Middle frontal gyrus (tissue), 1 donor: ENCODE measurements at regions not wholly inside any gene's neighbourhood (a gene's known extent, or its start where the extent isn't known, plus 50 kb on each side); places are given as distances from the start of the nearest gene placed in this dataset.

ENCODE experiments used
- DNase-seq: peaks from one replicate; pipeline ENCODE4 v3.0.0-alpha.2; 2015; ENCODE audit warnings: low spot score; ENCODE audit errors: extremely low spot score

DNA sequence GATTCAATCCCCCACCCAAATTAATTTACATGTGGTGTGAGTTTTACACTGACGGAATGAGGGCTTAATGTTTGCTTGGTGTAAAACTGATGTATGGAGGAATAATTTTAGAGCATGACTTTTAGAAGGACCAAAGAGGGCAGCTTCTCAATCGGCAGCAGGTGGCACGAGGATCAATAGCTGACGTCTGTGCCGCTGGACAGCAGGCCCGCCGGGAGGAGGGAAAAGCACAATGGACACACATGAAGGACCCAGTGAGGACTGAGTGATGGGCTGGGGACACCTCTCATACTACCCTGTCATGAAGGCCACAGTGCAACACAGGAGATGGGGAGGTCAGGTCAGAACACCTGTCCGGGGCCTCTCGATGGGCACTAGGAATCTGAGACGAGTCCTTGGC, 61.4 kb upstream of the NSMCE3 start:
- DNase-seq: no peak

DNA sequence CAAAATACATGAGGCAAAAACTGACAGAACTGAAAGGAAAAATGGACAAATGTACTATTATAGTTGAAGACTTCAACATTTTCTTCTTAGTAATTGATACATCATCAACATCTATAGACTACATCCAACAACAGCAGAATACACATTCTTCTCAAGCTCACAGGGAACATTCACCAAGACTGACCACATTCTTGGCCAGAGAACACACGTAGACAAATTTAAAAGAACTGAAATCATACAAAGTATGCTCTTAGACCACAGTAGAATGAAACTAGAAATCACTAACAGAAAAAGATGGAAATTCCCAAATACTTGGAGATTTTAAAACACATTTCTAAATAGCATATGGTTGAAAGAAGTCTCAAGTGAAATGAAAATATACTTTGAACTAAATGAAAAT, 55.1 kb upstream of the NSMCE3 start:
- DNase-seq: no peak

DNA sequence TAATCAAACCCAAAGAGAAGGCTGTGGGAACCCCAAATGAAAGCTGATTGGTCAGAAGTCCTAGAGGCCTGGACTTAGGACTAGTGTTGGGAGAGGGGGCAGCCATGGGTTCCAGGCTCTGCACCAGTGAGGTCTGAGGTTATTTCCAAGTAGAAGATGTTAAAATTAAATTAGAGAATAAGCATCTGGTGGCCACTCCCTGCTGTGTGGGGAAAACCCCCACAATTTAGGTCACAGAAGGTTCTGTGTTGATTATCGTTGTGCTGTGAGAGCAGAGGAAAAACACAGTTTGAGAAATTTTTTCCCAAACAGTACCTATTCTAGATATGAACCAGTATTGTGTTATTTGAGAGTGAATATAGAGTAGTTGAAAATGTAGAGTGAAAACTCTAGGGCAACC, 53.9 kb upstream of the NSMCE3 start:
- DNase-seq: no peak

DNA sequence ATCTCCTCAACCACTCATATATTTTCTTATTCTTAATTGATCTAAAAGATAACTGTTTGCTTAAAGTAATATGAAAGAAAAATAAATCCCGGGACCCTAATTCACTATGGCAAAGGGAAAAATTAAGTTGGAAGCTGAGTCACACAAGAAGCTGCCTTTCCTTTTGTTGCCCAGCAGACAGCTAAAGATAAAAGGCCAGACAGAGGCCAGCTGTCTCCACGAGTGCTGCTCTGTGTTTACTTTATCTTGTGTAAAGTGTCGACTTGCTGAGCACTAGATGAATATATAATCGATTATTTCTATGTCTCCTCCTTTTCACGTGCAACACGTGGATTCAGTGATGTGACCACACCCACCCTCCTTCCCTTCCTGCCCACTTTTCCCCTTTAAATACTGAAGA, 52.8 kb upstream of the NSMCE3 start:
- no peak for DNase-seq

DNA sequence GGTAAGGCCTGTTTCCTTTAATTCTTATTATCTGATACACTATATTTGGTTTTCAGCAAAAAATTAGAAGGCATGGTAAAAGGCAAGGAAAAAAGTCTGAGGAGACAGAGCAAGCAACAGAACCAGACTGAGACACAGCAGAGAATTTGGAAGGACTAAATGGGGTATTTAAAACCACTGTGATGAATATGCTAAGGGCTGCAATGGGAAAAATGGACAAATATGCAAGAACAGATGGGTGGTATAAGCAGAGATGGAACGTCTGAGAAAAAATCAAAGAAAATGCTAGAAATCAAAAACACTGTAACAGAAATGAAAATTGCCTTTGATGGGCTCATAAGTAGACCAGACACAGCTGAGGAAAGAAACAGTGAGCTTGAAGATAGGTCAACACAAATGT, 50.8 kb upstream of the NSMCE3 start:
- no peak for DNase-seq

DNA sequence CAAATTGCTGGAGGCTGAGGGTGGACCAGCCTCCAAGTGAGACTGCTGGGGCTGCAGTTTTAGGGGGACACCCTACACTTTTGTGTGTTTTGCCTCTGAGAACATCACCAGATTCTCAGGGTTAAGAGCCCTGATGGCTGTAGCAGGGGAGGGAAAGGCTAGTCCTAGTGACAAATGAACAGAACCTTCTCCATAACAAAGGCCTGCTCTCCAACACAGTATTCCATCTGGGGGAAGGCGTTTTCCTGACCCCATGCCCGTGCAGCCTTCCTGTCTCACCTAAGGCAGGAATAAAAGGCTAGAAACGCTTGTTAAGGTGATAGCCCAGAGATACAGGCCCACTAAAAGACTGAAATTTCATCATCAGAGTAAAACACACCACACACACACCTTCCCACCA, 50.2 kb upstream of the NSMCE3 start:
- no peak for DNase-seq
